ENCODE measurements at regions not wholly inside any gene's neighbourhood (a gene's known extent, or its start where the extent isn't known, plus 50 kb on each side); places are given as distances from the start of the nearest gene placed in this dataset.
"Not testable (repeated sequence)": the region's sequence is repeated elsewhere in the genome, so short reads cannot be mapped to it uniquely, and the experiment has no call there.

DNA sequence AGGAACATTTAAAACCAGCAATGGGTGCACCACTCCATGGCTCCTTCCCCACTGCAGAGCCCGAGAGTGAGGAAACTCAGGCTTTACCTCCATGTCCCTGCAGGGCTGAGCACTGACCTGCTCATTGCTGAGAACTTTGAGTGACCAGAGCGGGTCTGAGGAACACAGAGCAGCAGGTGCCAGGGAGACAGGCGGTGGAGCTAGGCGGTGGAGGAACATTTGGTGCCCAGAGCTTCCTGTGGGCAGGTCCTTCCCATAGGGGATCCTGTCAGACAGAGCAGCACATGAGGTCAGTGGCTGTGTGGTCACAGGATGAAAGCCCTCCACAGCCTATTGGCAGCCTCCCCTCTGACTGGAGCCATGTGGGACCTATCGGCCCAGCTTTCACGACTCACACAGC is 538.5 kb downstream of the RPIA start:
- not testable (repeated sequence) for DNase-seq

GRCh38 chr2:89231241-89231640 is 539.8 kb downstream of the RPIA start:
- not testable (repeated sequence) for DNase-seq

GRCh38 chr2:89233931-89234330 is 542.5 kb downstream of the RPIA start:
- DNase-seq, result not testable (repeated sequence)

- not testable (repeated sequence) for DNase-seq
Observed at GRCh38 chr2:89234818-89235466, 543.5 kb downstream of the RPIA start.

DNA sequence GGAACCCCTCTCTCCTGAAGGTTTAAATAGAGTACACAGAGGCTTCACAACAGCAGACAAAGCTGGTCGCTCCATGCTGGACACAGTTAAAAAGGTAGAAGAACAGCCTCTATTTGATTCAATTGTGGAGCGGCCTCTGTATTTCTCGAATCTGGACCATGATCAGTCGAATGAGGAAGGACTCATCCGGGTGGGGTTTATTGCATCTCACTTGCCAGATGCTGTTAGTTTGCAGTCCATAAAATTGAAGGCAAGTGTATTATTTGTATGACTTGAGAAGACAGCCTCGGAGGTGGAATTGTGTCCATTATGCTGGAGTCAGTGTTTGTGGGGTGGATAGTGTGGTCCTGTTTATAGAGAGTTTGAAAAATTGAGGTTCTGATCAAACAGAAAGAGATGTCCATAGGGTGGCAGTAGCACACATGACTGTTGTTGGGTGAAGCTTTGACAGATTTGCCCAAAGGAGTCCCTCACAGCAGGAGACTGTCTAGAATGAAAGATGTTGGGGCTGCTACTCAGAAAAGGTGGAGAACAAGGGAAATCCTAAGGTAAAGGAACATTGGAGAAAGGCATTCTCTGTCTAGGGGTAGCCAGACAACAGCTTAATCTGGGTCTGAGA is 545.5 kb downstream of the RPIA start:
- not testable (repeated sequence) for DNase-seq

DNA sequence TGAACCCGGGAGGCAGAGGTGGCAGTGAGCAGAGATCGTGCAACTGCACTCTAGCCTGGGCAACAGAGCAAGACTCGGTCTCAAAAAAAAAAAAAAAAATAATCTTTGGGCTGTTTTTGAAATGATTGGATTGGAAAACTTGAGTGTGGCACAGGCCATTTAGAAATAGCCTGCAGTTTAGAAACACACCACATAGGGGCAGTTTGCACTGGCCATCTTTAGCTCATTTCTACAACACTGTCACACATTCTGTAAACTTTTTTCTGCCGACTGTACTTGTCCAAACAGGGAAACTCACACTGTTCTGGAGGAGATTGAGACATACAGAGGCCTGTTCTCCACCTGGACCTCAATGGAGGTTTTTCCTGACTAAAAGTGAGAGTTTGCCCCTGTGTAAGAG is 546.3 kb downstream of the RPIA start:
- not testable (repeated sequence) for DNase-seq

DNA sequence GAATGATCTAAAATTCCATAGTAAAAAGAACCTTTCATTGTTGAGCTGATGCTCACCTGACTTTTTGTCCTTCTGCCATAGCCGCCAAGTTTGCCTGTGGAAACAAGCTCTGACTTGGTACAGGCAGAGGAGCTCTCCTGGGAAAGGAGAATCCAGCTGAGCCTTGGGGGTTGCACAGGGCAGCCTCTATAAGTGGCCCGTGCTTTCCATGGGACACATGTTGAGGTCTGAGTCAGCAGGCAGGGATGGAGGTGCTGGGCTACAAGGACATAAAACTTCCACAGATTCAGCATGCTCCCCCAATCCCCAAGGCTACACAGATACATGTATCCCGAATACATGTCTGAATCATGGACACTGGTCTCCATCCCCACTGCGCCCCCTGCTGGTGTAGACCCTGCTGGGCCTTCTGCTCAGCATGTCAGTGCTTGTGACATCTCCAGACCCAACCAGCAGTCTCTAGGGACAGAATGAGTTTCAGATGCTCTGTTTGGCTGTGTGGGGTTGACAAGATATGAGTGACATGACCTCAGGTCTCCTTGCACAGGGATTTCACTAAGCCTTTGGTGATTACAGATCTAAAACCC is 551.7 kb downstream of the RPIA start:
- DNase-seq, result not testable (repeated sequence)

- not testable (repeated sequence) for DNase-seq
Observed at GRCh38 chr2:89244407-89244806, 552.9 kb downstream of the RPIA start.

- DNase-seq, result not testable (repeated sequence)
Observed at GRCh38 chr2:89245478-89245877, 554.0 kb downstream of the RPIA start.

- peak; percentile 5 to 66 (median 35) for DNase-seq
Observed at GRCh38 chr2:89246027-89246426, 554.6 kb downstream of the RPIA start.

DNA sequence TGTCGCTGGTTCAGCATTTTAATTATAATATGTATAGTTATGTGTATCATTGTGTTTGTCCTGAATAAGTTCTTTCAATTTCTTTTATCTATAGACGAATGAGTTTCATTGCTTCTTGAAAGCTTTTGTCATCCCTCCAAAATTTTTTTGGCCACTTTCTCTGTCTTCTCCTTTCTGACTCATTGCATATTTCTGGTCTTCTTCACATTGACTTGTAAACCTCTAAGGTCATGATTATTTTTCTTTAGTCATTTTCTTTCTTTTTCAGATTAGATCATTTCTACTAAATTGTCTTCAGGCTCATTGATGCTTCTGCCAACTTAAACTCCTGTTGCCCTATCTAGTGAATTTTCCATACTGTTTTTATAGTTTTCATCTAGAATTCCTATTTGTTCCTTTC is 555.1 kb downstream of the RPIA start:
- peak in 1 of 4 experiments; percentile 3 for DNase-seq

DNA sequence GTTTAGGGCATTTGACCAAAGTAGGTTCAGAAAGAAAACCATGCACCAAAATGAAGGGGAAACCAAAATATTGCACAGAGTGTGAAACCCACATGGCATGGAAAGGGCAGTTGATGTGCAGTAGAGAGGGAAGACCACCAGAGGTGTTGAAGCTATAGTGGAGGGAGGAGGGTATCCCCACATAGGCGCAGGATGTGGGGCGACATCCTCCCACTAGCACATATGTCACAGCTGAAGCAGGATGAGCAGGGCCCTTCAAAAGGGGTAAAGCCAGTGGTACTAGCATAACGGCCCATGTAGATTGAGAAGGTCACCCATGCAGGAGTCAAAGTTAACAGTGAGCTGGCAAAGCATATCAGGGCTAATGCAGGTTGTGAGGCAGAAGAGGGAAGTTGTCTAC is 563.5 kb downstream of the RPIA start:
- peak in 2 of 4 experiments; percentile 15 to 16 for DNase-seq

GRCh38 chr2:89273443-89273842 is 582.0 kb downstream of the RPIA start:
- not testable (repeated sequence) for DNase-seq

- not testable (repeated sequence) for DNase-seq
Observed at GRCh38 chr2:89280536-89280935, 589.1 kb downstream of the RPIA start.

DNA sequence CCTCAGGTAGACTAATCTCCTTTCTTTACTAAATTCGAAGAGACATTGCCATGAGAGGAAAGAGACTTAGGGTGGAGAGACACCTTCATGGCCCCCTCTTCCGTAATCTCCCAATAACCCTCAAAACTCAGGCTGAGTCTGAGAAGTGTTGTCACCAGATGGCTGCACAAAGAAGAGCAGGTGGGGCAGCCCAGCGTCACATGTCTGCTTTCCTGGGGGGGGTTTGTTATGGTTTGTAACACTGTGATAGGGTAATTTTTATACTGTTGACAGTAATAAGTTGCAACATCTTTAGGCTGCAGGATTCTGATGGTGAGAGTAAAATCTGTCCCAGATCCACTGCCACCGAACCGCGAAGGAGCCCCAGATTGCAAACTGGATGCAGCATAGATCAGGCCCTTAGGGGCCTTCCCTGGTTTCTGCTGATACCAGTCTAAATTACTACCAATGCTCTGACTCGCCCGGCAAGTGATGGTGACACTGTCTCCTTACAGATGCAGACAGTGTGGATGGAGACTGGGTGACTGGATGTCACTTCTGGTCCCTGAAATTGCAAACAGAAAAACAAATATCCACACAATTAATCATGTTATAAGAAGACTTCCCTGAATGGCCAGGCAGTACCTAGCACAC is 595.1 kb downstream of the RPIA start:
- not testable (repeated sequence) for DNase-seq

GRCh38 chr2:89287084-89287483 is 595.6 kb downstream of the RPIA start:
- DNase-seq, result not testable (repeated sequence)

DNA sequence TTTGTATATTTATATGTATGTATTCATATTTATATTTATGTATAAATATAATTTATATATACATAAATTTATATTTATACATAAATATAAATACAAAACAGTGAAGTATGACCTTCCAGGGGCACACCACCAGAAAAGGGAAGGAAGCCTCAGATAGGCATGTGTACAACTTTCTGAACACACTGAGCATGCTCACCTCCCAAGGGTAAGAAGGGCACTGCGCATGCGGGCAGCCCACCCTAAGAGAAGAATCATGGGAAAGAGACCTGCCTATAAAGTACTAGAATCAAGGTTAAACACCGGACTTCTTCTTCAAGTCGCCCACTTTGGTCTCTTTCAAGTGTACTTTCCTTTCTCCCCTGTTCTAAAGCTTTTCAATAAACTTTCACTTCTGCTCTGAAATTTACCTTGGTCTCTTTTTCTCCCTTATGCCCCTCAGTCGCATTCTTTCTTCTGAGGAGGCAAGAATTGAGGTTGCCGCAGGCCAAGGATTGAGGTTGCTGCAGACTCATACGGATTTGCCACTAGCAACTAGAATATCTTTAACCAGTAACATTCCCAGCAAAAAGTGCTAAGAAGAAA is 600.3 kb downstream of the RPIA start:
- not testable (repeated sequence) for DNase-seq

DNA sequence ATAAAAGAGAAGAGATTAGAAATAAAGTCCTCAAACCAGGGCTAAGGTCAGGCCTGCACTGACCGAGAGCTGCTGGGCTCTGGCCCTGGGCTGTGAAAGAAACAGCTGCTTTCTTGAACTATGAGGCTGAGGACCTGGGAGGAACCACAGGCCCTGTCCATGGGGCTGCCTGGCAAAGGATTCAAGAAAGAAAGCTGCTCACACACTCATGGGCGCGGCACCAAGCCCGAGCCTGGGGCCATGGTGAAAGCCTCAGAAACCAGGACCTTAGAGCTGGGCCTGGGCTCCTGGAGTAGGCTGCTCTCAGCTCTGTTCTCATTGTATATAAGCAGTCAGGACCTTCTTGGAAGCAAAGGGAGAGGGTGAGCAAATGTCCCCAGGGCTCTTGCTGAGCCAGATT is 601.9 kb downstream of the RPIA start:
- not testable (repeated sequence) for DNase-seq

DNA sequence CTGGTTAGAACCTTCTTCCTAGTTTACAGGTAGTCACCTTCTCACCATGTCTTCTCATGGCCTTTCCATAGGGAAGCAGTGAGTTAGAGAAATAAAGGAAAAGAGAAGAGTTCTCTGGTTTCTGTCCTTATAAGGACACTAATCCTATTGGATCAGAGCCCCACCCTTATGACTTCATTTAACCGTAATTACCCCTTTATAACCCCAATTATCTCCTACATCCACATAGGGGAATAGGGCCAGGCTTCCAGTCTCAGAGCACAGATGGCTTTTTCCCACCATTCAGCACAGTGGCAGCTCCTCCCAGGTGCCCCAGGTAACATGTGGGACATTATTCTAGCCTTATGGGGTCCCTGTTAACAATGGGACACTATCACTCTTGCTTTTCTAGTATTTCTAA is 602.9 kb downstream of the RPIA start:
- DNase-seq, result not testable (repeated sequence)

- not testable (repeated sequence) for DNase-seq
Observed at GRCh38 chr2:89296820-89297398, 605.4 kb downstream of the RPIA start.

DNA sequence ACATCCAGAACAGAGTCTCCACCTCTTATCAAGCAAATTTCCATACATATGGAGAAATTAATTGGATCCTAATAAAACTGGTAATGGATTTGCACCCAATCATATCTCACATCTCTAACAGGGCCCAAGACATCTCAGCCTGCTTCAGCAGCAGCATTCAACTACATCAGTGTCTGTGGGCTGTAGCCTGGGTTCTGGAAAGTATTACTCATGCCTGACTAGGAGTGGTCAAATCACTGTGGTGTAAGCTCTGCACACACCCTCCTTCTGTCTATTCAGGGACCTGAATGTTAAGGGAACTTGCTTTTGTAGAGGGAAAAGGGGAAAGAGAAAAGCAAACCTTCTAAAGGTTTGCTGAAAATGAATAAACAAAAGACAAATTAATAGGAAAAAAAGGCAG is 607.7 kb downstream of the RPIA start:
- DNase-seq, result not testable (repeated sequence)

- peak in 1 of 4 experiments; percentile 1 for DNase-seq
Observed at GRCh38 chr2:89305623-89306022, 614.1 kb downstream of the RPIA start.

Measured in suppressor macrophage (primary cell).